HCT116 (cell line): ENCODE measurements at regions not wholly inside any gene's neighbourhood (a gene's known extent, or its start where the extent isn't known, plus 50 kb on each side); places are given as distances from the start of the nearest gene placed in this dataset.

ENCODE experiments used
- EGR1 ChIP-seq: IDR thresholded peaks from 2 replicates; pipeline ENCODE4 v1.6.1; 2012; ENCODE audit warnings: low read depth
- EZH2 ChIP-seq: fragments of 200-600 bp; sonication (generic); IDR thresholded peaks from 2 replicates; pipeline ENCODE4 v1.6.1; 2017; ENCODE audit warnings: antibody characterized with exemption, mixed run types
- FOSL1 ChIP-seq: IDR thresholded peaks from 2 replicates; pipeline ENCODE4 v1.6.1; 2012; ENCODE audit warnings: low read depth
- POLR2AphosphoS5 ChIP-seq: IDR thresholded peaks from 2 replicates; pipeline ENCODE4 v1.6.1; 2011; ENCODE audit warnings: mild to moderate bottlenecking, low read depth, low read length, moderate library complexity
- TCF7L2 ChIP-seq: IDR thresholded peaks from 2 replicates; pipeline ENCODE4 v1.7.0; 2011; ENCODE audit warnings: borderline replicate concordance, inconsistent platforms; ENCODE audit not compliant: insufficient read depth, insufficient read length; ENCODE audit errors: extremely low read depth
- YY1 ChIP-seq: IDR thresholded peaks from 2 replicates; pipeline ENCODE4 v1.6.1; 2011; ENCODE audit warnings: low read length, low read depth, moderate library complexity, mild to moderate bottlenecking; ENCODE audit not compliant: insufficient replicate concordance; ENCODE audit errors: extremely low read depth
- TF ChIP-seq, protein P1 (sequence below), 3 experiments: fragments of 200-600 bp in 1 of 3; sonication (generic) in 1 of 3; IDR thresholded peaks in 2 of 3; conservative IDR thresholded peaks in 1 of 3; 2 replicates each; pipeline ENCODE4 v1.5.1; 2012 to 2017; ENCODE audit warnings: low read depth in 2 of 3, low read length in 2 of 3, antibody characterized with exemption in 1 of 3, borderline replicate concordance in 1 of 3, control low read depth in 1 of 3, mild to moderate bottlenecking in 1 of 3, mixed read lengths in 1 of 3, mixed run types in 1 of 3, moderate library complexity in 1 of 3; ENCODE audit not compliant: insufficient read depth in 1 of 3

- TF ChIP-seq, protein P1, sequence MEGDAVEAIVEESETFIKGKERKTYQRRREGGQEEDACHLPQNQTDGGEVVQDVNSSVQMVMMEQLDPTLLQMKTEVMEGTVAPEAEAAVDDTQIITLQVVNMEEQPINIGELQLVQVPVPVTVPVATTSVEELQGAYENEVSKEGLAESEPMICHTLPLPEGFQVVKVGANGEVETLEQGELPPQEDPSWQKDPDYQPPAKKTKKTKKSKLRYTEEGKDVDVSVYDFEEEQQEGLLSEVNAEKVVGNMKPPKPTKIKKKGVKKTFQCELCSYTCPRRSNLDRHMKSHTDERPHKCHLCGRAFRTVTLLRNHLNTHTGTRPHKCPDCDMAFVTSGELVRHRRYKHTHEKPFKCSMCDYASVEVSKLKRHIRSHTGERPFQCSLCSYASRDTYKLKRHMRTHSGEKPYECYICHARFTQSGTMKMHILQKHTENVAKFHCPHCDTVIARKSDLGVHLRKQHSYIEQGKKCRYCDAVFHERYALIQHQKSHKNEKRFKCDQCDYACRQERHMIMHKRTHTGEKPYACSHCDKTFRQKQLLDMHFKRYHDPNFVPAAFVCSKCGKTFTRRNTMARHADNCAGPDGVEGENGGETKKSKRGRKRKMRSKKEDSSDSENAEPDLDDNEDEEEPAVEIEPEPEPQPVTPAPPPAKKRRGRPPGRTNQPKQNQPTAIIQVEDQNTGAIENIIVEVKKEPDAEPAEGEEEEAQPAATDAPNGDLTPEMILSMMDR (IDR thresholded peaks at IDR 0.05 in 2 of 3, conservative IDR thresholded peaks at IDR 0.05 in 1 of 3; ENCODE audit: borderline replicate concordance in 1 of 3, insufficient read depth in 1 of 3, low read depth in 2 of 3, low read length in 2 of 3), result no peak
- TF ChIP-seq EGR1, result no peak
- TF ChIP-seq EZH2, result no peak
- no peak for TF ChIP-seq TCF7L2
- TF ChIP-seq FOSL1, result no peak
- TF ChIP-seq YY1, result no peak
- no peak for TF ChIP-seq POLR2AphosphoS5
Observed at GRCh38 chr11:97742717-97743116, 1278.0 kb upstream of the CNTN5 start.
